PC-3 (cell line): ENCODE measurements at regions not wholly inside any gene's neighbourhood (a gene's known extent, or its start where the extent isn't known, plus 50 kb on each side); places are given as distances from the start of the nearest gene placed in this dataset.

ENCODE experiments used
- CTCF ChIP-seq: fragments of 300-600 bp; sonication (generic); conservative IDR thresholded peaks from 2 replicates; pipeline ENCODE4 v1.5.1; 2017; ENCODE audit warnings: antibody characterized with exemption, low read depth, mild to moderate bottlenecking, low read length
- EZH2 ChIP-seq: fragments of 300-600 bp; sonication (generic); IDR thresholded peaks from one replicate; pipeline ENCODE4 v1.6.1; 2017; ENCODE audit warnings: antibody characterized with exemption, mild to moderate bottlenecking, low read length; ENCODE audit not compliant: unreplicated experiment
- EZH2phosphoT487 ChIP-seq: fragments of 300-600 bp; sonication (generic); IDR thresholded peaks from 2 replicates; pipeline ENCODE4 v1.6.1; 2018; ENCODE audit warnings: mild to moderate bottlenecking, antibody characterized with exemption, low read length, borderline replicate concordance

GRCh38 chr3:106251160-106251892 lies 382.5 kb upstream of the CBLB start:
- peak; percentile 58 for TF ChIP-seq CTCF
- no peak for TF ChIP-seq EZH2
- no peak for TF ChIP-seq EZH2phosphoT487
